GM12878 (cell line): ENCODE measurements at regions not wholly inside any gene's neighbourhood (a gene's known extent, or its start where the extent isn't known, plus 50 kb on each side); places are given as distances from the start of the nearest gene placed in this dataset.

Experiments used
- EP300 ChIP-seq, 2 experiments: fragments of 150-350 bp in 1 of 2; IDR thresholded peaks; 2 replicates each; pipeline ENCODE4 v1.6.1; 2011 to 2012; ENCODE audit warnings: low read depth in 2 of 2, low read length in 2 of 2, borderline replicate concordance in 1 of 2, improper control_type of control experiment in 1 of 2, inconsistent platforms in 1 of 2; ENCODE audit not compliant: control insufficient read depth in 1 of 2
- GATAD2B ChIP-seq: fragments of 450-650 bp; conservative IDR thresholded peaks from 2 replicates; pipeline ENCODE4 v1.6.1; 2017; ENCODE audit warnings: low read depth, mild to moderate bottlenecking, moderate library complexity
- HDAC2 ChIP-seq: fragments of 200-600 bp; sonication (generic); IDR thresholded peaks from 2 replicates; pipeline ENCODE4 v1.6.1; 2017
- JUNB ChIP-seq: IDR thresholded peaks from 2 replicates; pipeline ENCODE4 v1.6.1; 2016; ENCODE audit warnings: antibody characterized with exemption, mild to moderate bottlenecking
- MTA2 ChIP-seq: fragments of 450-650 bp; IDR thresholded peaks from 2 replicates; pipeline ENCODE4 v1.6.1; 2016; ENCODE audit warnings: low read depth, mild to moderate bottlenecking, moderate library complexity
- NFIC ChIP-seq: IDR thresholded peaks from 2 replicates; pipeline ENCODE4 v1.6.1; 2012; ENCODE audit warnings: low read depth, mild to moderate bottlenecking, inconsistent platforms, low read length, moderate library complexity
- POLR2A ChIP-seq: IDR thresholded peaks from 2 replicates; pipeline ENCODE4 v1.6.1; 2011; ENCODE audit warnings: low read depth, mild to moderate bottlenecking, low read length
- SPI1 ChIP-seq: IDR thresholded peaks from 2 replicates; pipeline ENCODE4 v1.6.1; 2011; ENCODE audit warnings: low read depth, mild to moderate bottlenecking, low read length, moderate library complexity, borderline replicate concordance; ENCODE audit not compliant: insufficient read depth
- SRF ChIP-seq, 2 experiments: IDR thresholded peaks; 2 replicates each; pipeline ENCODE4 v1.6.1; 2011; ENCODE audit warnings: low read depth in 2 of 2, low read length in 2 of 2, mild to moderate bottlenecking in 1 of 2, moderate library complexity in 1 of 2
- TF ChIP-seq, protein P1 (sequence below): fragments of 450-650 bp; formaldehyde crosslinking; IDR thresholded peaks from 2 replicates; pipeline ENCODE4 v1.4.0; 2022; ENCODE audit warnings: mild to moderate bottlenecking, moderate library complexity
- TF ChIP-seq, protein P2 (sequence below), 3 experiments: IDR thresholded peaks in 2 of 3; conservative IDR thresholded peaks in 1 of 3; 2 replicates each; pipeline ENCODE4 v1.5.1; 2011; ENCODE audit warnings: low read depth in 3 of 3, low read length in 3 of 3, mild to moderate bottlenecking in 3 of 3, control low read depth in 2 of 3, moderate library complexity in 2 of 3, inconsistent platforms in 1 of 3, mixed read lengths in 1 of 3; ENCODE audit not compliant: control insufficient read depth in 2 of 3, insufficient read depth in 1 of 3; ENCODE audit errors: extremely low read depth in 1 of 3
- TF ChIP-seq, protein P3 (sequence below): IDR thresholded peaks from 2 replicates; pipeline ENCODE4 v1.6.1; 2011; ENCODE audit warnings: low read depth, low read length, improper control_type of control experiment, borderline replicate concordance

DNA sequence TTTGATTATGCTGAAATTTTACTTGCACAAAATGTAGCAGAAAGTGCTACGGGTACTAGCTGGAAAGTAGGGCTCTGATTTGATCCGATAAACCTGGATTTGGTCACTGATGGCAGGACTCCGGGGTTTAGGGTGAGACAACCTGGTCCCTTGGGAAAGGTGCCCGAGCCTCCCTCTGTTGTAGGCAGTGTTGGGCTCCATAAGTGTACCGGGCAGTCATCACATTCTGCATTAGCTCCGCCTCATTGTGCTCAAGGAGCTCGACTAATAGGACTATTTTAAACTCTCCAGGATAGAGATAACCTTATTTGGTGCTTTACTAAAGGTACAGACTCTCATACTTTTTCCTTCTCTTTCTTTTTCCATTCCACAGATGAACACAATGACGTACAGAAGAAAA is 117.6 kb downstream of the UTRN start:
- TF ChIP-seq, protein P1, sequence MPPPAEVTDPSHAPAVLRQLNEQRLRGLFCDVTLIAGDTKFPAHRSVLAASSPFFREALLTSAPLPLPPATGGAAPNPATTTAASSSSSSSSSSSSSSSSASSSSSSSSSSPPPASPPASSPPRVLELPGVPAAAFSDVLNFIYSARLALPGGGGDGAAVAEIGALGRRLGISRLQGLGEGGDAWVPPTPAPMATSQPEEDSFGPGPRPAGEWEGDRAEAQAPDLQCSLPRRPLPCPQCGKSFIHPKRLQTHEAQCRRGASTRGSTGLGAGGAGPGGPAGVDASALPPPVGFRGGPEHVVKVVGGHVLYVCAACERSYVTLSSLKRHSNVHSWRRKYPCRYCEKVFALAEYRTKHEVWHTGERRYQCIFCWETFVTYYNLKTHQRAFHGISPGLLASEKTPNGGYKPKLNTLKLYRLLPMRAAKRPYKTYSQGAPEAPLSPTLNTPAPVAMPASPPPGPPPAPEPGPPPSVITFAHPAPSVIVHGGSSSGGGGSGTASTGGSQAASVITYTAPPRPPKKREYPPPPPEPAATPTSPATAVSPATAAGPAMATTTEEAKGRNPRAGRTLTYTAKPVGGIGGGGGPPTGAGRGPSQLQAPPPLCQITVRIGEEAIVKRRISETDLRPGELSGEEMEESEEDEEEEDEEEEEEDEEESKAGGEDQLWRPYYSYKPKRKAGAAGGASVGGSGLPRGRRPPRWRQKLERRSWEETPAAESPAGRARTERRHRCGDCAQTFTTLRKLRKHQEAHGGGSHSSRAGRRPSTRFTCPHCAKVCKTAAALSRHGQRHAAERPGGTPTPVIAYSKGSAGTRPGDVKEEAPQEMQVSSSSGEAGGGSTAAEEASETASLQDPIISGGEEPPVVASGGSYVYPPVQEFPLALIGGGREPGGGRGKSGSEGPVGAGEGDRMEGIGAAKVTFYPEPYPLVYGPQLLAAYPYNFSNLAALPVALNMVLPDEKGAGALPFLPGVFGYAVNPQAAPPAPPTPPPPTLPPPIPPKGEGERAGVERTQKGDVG, result no peak
- TF ChIP-seq NFIC (no peak), JUNB (no peak), MTA2 (no peak), HDAC2 (no peak), SPI1 (no peak), EP300 (IDR thresholded peaks at IDR 0.05; ENCODE audit: borderline replicate concordance in 1 of 2, control insufficient read depth in 1 of 2, low read depth in 2 of 2, low read length in 2 of 2) (no peak), GATAD2B (no peak), POLR2A (no peak), SRF (IDR thresholded peaks at IDR 0.05; ENCODE audit: low read depth in 2 of 2, low read length in 2 of 2) (no peak)
- TF ChIP-seq, protein P2, sequence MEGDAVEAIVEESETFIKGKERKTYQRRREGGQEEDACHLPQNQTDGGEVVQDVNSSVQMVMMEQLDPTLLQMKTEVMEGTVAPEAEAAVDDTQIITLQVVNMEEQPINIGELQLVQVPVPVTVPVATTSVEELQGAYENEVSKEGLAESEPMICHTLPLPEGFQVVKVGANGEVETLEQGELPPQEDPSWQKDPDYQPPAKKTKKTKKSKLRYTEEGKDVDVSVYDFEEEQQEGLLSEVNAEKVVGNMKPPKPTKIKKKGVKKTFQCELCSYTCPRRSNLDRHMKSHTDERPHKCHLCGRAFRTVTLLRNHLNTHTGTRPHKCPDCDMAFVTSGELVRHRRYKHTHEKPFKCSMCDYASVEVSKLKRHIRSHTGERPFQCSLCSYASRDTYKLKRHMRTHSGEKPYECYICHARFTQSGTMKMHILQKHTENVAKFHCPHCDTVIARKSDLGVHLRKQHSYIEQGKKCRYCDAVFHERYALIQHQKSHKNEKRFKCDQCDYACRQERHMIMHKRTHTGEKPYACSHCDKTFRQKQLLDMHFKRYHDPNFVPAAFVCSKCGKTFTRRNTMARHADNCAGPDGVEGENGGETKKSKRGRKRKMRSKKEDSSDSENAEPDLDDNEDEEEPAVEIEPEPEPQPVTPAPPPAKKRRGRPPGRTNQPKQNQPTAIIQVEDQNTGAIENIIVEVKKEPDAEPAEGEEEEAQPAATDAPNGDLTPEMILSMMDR (IDR thresholded peaks at IDR 0.05 in 2 of 3, conservative IDR thresholded peaks at IDR 0.05 in 1 of 3; ENCODE audit: control insufficient read depth in 2 of 3, extremely low read depth in 1 of 3, insufficient read depth in 1 of 3, low read depth in 3 of 3, low read length in 3 of 3), result no peak
- TF ChIP-seq, protein P3, sequence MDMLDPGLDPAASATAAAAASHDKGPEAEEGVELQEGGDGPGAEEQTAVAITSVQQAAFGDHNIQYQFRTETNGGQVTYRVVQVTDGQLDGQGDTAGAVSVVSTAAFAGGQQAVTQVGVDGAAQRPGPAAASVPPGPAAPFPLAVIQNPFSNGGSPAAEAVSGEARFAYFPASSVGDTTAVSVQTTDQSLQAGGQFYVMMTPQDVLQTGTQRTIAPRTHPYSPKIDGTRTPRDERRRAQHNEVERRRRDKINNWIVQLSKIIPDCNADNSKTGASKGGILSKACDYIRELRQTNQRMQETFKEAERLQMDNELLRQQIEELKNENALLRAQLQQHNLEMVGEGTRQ, result no peak
